Spleen (tissue), 7 donors: ENCODE measurements at regions not wholly inside any gene's neighbourhood (a gene's known extent, or its start where the extent isn't known, plus 50 kb on each side); places are given as distances from the start of the nearest gene placed in this dataset.

Experiments
- CTCF ChIP-seq, 11 experiments: fragments of 200-600 bp in 7 of 11; fragments of 450-650 bp in 4 of 11; sonication (generic) in 4 of 11; IDR thresholded peaks in 8 of 11; conservative IDR thresholded peaks in 3 of 11; 1 replicate in 7 of 11; 2 replicates in 4 of 11; pipeline versions ENCODE4 v1.4.0 to v1.8.0; 2016 to 2021; ENCODE audit warnings: antibody characterized with exemption in 11 of 11, inconsistent platforms in 4 of 11, mild to moderate bottlenecking in 1 of 11
- POLR2A ChIP-seq, 3 donors: fragments of 450-650 bp; IDR thresholded peaks; one replicate each; pipeline ENCODE4 v1.5.1; 2017; ENCODE audit warnings: antibody characterized with exemption in 3 of 3, mild to moderate bottlenecking in 1 of 3
- POLR2AphosphoS5 ChIP-seq, 3 donors: sonication (generic); formaldehyde crosslinking; IDR thresholded peaks; one replicate each; pipeline ENCODE4 v1.5.1; 2017; ENCODE audit warnings: antibody characterized with exemption in 3 of 3
- donor health status: DM: no; HTN: no; CAD: no; lungs with moderate emphysema.
- donor health status: DM: no; HTN: no; CAD: no.
- donor health status: DM: no; HTN: no; CAD: no.

DNA sequence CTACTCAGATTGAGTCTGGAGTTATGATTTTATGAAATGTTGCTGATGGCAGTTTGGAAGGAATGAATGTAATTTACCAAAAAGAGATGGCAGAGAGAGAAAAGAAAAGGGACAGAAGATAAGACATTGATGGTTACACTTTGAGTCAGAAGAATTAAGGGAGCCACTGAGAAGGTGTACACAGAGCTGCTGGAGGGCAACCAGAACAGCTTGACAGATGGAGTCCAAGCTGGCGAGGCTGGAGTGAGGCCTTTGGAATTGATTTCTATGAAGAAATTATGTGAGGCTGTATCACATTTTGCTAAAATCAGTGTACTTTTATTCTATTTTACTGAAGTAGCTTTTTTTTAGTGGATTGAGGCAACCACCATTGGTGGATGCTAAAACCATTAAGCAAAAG lies 740.5 kb downstream of the REEP3 start:
- TF ChIP-seq POLR2A (IDR thresholded peaks at IDR 0.05) (no peak), CTCF (IDR thresholded peaks at IDR 0.05 in 8 of 11, conservative IDR thresholded peaks at IDR 0.05 in 3 of 11) (no peak), POLR2AphosphoS5 (IDR thresholded peaks at IDR 0.05) (no peak)
